Activated naive CD8-positive, alpha-beta T cell (primary cell): ENCODE measurements at regions not wholly inside any gene's neighbourhood (a gene's known extent, or its start where the extent isn't known, plus 50 kb on each side); places are given as distances from the start of the nearest gene placed in this dataset.

Experiments used
- H3K27ac Mint-ChIP-seq: one replicate; pipeline ENCODE4 v1.8.0; 2021; ENCODE audit warnings: mixed read lengths
- H3K27me3 Mint-ChIP-seq: one replicate; pipeline ENCODE4 v1.8.0; 2021; ENCODE audit warnings: mixed read lengths
- H3K36me3 Mint-ChIP-seq: one replicate; pipeline ENCODE4 v1.8.0; 2021; ENCODE audit warnings: mixed read lengths
- H3K4me1 Mint-ChIP-seq: one replicate; pipeline ENCODE4 v1.8.0; 2021; ENCODE audit warnings: low read depth, mixed read lengths
- H3K4me3 Mint-ChIP-seq: one replicate; pipeline ENCODE4 v1.8.0; 2021; ENCODE audit warnings: mild to moderate bottlenecking, mixed read lengths
- H3K9me3 Mint-ChIP-seq: one replicate; pipeline ENCODE4 v1.8.0; 2021; ENCODE audit warnings: low read depth, mixed read lengths

DNA sequence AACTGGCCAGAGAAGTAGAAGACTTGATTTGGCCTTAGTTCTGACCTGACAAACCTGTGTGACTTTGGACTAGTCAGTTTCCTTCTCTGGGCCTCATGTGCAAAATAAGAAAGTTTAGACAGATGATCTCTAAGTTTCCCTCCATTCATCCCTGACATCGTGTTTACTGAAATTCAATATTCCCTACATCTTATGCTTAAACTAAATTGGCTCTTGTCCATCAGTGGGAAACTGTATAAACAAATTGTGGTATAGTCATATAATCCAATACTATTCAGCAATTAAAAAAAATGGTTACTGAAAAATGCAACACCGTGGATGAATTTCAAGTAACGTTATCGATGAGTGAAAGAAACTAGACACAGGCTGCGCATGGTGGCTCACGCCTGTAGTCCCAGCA, 64.4 kb upstream of the HRH1 start:
- no peak overlapping the region for H3K27ac Mint-ChIP-seq
- no peaks in the 10 kb centered on the region for H3K27me3 Mint-ChIP-seq
- H3K36me3 Mint-ChIP-seq, result no peaks in the 10 kb centered on the region
- H3K4me3 Mint-ChIP-seq, result no peak overlapping the region
- no peaks in the 10 kb centered on the region for H3K4me1 Mint-ChIP-seq
- no peaks in the 10 kb centered on the region for H3K9me3 Mint-ChIP-seq

DNA sequence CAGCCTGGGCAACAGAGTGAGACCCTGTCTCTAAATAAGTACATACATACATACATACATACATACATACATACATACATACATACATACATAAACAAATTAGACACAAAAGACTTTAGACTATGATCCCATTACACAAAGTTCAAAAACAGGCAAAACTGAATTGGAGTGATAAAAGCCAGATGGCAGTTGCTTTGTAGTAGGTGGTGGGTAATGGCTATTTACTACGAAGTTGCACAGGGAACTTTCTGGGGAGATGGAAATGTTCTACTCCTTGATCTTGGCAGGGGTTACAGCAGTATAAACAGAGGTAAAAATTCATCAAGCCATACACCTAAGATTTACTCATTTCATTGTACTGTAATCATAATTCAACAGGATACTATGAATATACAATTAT, 63.7 kb upstream of the HRH1 start:
- H3K4me1 Mint-ChIP-seq, result no peaks in the 10 kb centered on the region

DNA sequence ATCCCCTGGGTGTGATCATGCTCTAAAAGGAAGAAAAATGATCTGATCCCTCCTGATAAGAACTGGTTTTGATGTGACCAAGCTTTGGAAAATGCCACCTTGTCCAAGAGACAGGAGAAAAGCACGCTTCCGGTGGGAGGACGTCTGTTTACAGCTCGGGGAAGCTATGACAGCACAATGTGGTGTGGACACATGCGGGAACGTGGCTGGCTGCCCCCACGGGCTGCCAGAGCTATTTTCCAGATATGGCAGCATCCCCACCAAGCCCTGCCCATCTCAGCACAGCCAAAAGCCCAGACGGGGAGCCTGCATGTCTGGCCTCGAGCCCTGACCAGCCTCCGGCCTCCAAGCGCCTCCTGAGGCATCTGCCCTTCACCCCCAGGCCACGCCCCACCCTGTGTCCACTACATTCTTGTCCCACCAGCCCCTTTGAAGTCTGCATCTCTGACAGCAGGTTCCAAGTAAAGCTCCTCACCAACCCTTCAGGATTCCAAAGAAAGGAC, 63.2 kb upstream of the HRH1 start:
- no peaks in the 10 kb centered on the region for H3K9me3 Mint-ChIP-seq
- H3K4me1 Mint-ChIP-seq, result peaks cover under 1% of the 10 kb centered on the region
- no peaks in the 10 kb centered on the region for H3K27me3 Mint-ChIP-seq
- H3K4me3 Mint-ChIP-seq, result no peak overlapping the region
- H3K36me3 Mint-ChIP-seq, result no peaks in the 10 kb centered on the region
- H3K27ac Mint-ChIP-seq, result no peak overlapping the region

More for the DNA sequence above, 63.7 kb upstream of the HRH1 start:
- no peaks in the 10 kb centered on the region for H3K27me3 Mint-ChIP-seq
- no peak overlapping the region for H3K4me3 Mint-ChIP-seq
- H3K36me3 Mint-ChIP-seq, result no peaks in the 10 kb centered on the region
- no peaks in the 10 kb centered on the region for H3K9me3 Mint-ChIP-seq
- H3K27ac Mint-ChIP-seq, result no peak overlapping the region

DNA sequence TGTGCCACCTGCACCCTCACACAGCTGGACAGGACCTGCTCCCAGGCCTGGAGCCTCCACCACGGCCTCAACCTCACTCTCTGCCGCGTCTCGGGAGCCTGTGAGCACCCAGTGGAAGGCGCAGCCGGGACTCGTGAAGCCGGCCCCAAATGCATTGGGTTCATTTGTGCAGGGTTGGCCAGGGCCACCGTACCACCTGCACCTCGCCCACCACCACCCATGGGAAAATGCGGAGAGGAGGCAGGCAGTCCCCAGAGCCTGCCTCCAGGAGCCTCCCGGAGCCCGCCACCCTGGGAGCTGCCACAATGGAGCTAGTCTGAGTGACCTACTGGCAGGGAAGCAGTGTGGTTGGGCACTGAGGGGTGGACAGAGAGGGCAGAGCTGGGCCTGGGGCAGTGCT, 62.5 kb upstream of the HRH1 start:
- H3K36me3 Mint-ChIP-seq, result no peaks in the 10 kb centered on the region
- no peak overlapping the region for H3K27ac Mint-ChIP-seq
- H3K9me3 Mint-ChIP-seq, result no peaks in the 10 kb centered on the region
- no peaks in the 10 kb centered on the region for H3K27me3 Mint-ChIP-seq
- H3K4me3 Mint-ChIP-seq, result no peak overlapping the region
- H3K4me1 Mint-ChIP-seq, result peaks cover 7% of the 10 kb centered on the region

DNA sequence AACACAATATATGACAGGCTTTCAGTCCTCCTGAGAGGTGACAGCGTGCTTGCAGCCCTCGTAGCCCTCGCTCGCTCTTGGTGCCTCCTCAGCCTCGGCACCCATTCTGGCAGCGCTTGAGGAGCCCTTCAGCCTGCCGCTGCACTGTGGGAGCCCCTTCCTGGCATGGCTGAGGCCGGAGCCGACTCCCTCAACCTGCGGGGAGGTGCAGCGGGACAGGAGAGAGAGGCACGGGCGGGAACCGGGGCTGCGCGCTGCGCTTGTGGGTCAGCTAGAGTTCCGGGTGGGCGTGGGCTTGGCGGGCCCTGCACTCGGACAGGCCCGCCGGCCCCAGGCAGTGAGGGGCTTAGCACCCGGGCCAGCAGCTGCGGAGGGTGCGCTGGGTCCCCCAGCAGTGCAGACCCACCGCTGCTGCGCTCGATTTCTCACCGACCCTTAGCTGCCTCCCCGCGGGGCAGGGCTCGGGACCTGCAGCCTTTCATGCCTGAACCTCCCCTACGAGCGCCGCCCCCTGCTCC, 60.4 kb upstream of the HRH1 start:
- Mint-ChIP-seq H3K36me3 (no peaks in the 10 kb centered on the region), H3K27me3 (no peaks in the 10 kb centered on the region), H3K4me1 (peaks cover 14% of the 10 kb centered on the region), H3K27ac (no peak overlapping the region), H3K4me3 (no peak overlapping the region), H3K9me3 (no peaks in the 10 kb centered on the region)

DNA sequence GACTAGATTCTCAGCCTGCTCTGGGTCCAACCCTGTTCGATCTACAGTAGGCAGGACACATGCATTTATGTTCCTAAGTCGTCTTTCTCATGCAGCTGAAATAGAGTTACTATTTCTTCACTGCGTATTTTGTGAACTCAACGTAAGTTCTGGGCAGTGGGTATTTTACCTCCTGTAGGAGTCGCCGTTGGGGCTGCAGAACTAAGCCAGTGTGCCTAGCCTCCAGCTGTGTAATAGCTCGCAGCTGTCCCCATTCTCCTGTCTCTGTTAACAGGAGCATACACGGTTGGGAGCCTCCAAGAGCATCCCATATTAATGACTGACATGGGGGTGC, 58.4 kb upstream of the HRH1 start:
- Mint-ChIP-seq H3K27me3 (no peaks in the 10 kb centered on the region), H3K36me3 (no peaks in the 10 kb centered on the region), H3K4me3 (no peak overlapping the region), H3K4me1 (peaks cover 14% of the 10 kb centered on the region), H3K9me3 (no peaks in the 10 kb centered on the region), H3K27ac (no peak overlapping the region)

DNA sequence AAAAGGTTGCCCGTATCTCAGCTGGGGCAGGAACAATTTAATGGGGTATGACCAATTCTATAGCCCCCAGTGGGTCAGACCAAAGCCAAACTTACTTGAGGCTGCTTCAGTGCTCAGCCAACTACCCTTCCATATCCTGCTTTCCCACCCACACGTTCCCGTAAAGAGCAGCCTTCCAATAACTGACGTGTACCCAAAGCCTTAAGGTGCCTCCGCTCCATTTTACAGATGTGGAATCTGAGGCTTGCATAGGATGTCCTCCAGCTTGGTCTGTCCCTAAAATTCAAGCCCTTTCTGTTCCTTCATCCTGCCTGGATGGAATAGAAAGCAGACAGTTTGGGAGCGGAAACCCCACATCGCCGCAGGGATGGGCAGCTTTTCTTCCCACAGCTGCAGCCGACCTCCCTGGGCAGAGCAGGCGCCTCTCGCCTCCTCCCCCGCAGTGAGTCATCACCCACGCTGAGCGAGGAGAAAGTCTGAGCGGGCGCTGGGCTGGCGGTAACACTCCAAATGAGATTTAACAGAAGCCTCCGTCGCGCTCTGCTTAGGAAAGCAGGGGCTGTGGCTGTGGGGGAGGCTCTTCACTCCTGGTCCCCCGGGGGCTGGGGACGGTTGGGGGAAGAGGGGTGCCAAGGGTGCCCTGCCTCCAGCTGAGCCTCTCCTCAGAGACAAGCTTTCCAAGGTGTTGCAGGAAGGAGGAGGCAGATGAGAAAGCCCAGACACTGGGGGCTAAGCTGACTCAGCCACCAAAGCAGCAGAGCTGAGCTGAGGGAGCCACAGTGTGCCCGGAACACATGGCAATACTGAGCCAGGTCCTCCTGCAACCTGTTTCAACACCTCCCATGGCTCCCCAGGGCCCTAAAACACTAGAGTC, 57.8 kb upstream of the HRH1 start:
- peaks cover 14% of the 10 kb centered on the region for H3K4me1 Mint-ChIP-seq
- H3K4me3 Mint-ChIP-seq, result peak overlapping the region; percentile 57
- H3K27me3 Mint-ChIP-seq, result no peaks in the 10 kb centered on the region
- no peaks in the 10 kb centered on the region for H3K9me3 Mint-ChIP-seq
- H3K36me3 Mint-ChIP-seq, result no peaks in the 10 kb centered on the region
- H3K27ac Mint-ChIP-seq, result peak overlapping the region; percentile 34

DNA sequence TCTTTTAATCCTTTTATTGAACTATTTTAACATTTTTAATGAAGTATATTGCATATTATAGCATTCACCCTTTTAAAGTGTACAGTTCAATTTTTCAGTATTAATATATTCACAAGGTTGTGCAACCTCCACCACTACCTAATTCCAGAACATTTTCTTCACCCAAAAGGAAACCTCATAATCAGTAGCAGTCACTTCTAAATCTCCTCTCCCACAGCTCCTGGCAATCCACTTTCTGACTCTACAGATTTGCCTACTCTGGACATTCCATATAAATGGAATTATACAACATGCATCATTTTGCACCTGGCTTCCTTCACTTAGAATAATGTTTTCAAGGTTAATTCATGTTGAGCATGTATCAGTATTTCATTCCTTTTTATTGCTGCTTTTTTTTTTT, 55.0 kb upstream of the HRH1 start:
- no peak overlapping the region for H3K27ac Mint-ChIP-seq
- H3K4me3 Mint-ChIP-seq, result no peak overlapping the region
- peaks cover 14% of the 10 kb centered on the region for H3K4me1 Mint-ChIP-seq
- peaks cover 3% of the 10 kb centered on the region for H3K36me3 Mint-ChIP-seq
- peaks cover 8% of the 10 kb centered on the region for H3K9me3 Mint-ChIP-seq
- H3K27me3 Mint-ChIP-seq, result peaks cover 4% of the 10 kb centered on the region
